Prostate gland (tissue), 2 donors: ENCODE measurements at regions not wholly inside any gene's neighbourhood (a gene's known extent, or its start where the extent isn't known, plus 50 kb on each side); places are given as distances from the start of the nearest gene placed in this dataset.

Experiments used
- CTCF ChIP-seq, 4 experiments: fragments of 200-600 bp in 2 of 4; fragments of 450-650 bp in 2 of 4; sonication (generic) in 2 of 4; IDR thresholded peaks; 1 replicate in 3 of 4; 2 replicates in 1 of 4; pipeline ENCODE4 v1.5.1; 2016 to 2019; ENCODE audit warnings: antibody characterized with exemption in 4 of 4, mild to moderate bottlenecking in 2 of 4, moderate library complexity in 2 of 4
- POLR2A ChIP-seq: fragments of 450-650 bp; IDR thresholded peaks from one replicate; pipeline ENCODE4 v1.6.1; 2016; ENCODE audit warnings: antibody characterized with exemption, mild to moderate bottlenecking

- TF ChIP-seq CTCF (IDR thresholded peaks at IDR 0.05), result no peak
- TF ChIP-seq POLR2A, result no peak
Measured at GRCh38 chr7:98562871-98563495, 54.1 kb upstream of the NPTX2 start.
